ENCODE measurements at regions not wholly inside any gene's neighbourhood (a gene's known extent, or its start where the extent isn't known, plus 50 kb on each side); places are given as distances from the start of the nearest gene placed in this dataset.

- no peak for TF ChIP-seq CTCF (IDR thresholded peaks at IDR 0.05)
- TF ChIP-seq POLR2A (IDR thresholded peaks at IDR 0.05): no peak
These were observed 961.6 kb upstream of the CDH18 start for GRCh38 chr5:20949636-20950035.

All from suprapubic skin (tissue), 3 donors.